ENCODE measurements at regions not wholly inside any gene's neighbourhood (a gene's known extent, or its start where the extent isn't known, plus 50 kb on each side); places are given as distances from the start of the nearest gene placed in this dataset.

GRCh38 chrX:39576041-39576872 is 521.5 kb downstream of the BCOR start:
- Histone ChIP-seq H3K4me3 (no peak overlapping the region), H3K9me3 (ENCODE audit: low read depth) (no peaks in the 10 kb centered on the region), H3K27me3 (no peaks in the 10 kb centered on the region), H3K4me1 (ENCODE audit: low read depth) (peaks cover 4% of the 10 kb centered on the region), H3K27ac (no peak overlapping the region), H3K36me3 (no peaks in the 10 kb centered on the region)
- no peak for TF ChIP-seq CTCF (IDR thresholded peaks at IDR 0.05; ENCODE audit: low read depth, low read length)
- DNase-seq (ENCODE audit: low read depth in 1 of 2, low spot score in 1 of 2) = peak in 1 of 2 donors; percentile 20

GRCh38 chrX:39577206-39577984 is 520.4 kb downstream of the BCOR start:
- TF ChIP-seq CTCF (IDR thresholded peaks at IDR 0.05; ENCODE audit: low read depth, low read length) = no peak
- H3K9me3 ChIP-seq (ENCODE audit: low read depth) = no peaks in the 10 kb centered on the region
- H3K27me3 ChIP-seq = no peaks in the 10 kb centered on the region
- H3K4me1 ChIP-seq (ENCODE audit: low read depth) = peaks cover 4% of the 10 kb centered on the region
- H3K4me3 ChIP-seq = no peak overlapping the region
- no peaks in the 10 kb centered on the region for H3K36me3 ChIP-seq
- no peak overlapping the region for H3K27ac ChIP-seq
- peak in 1 of 2 donors; percentile 17 for DNase-seq (ENCODE audit: low read depth in 1 of 2, low spot score in 1 of 2)

GRCh38 chrX:39577985-39578869 is 519.5 kb downstream of the BCOR start:
- Histone ChIP-seq H3K27ac (no peak overlapping the region), H3K9me3 (ENCODE audit: low read depth) (no peaks in the 10 kb centered on the region), H3K4me1 (ENCODE audit: low read depth) (peaks cover 4% of the 10 kb centered on the region), H3K4me3 (no peak overlapping the region), H3K36me3 (no peaks in the 10 kb centered on the region), H3K27me3 (no peaks in the 10 kb centered on the region)
- TF ChIP-seq CTCF (IDR thresholded peaks at IDR 0.05; ENCODE audit: low read depth, low read length) = no peak
- DNase-seq (ENCODE audit: low read depth in 1 of 2, low spot score in 1 of 2) = peak in 1 of 2 donors; percentile 43

- Histone ChIP-seq H3K27ac (no peak overlapping the region), H3K4me3 (no peak overlapping the region), H3K4me1 (ENCODE audit: low read depth) (peaks cover 4% of the 10 kb centered on the region), H3K9me3 (ENCODE audit: low read depth) (no peaks in the 10 kb centered on the region), H3K27me3 (no peaks in the 10 kb centered on the region), H3K36me3 (no peaks in the 10 kb centered on the region)
- TF ChIP-seq CTCF (IDR thresholded peaks at IDR 0.05; ENCODE audit: low read depth, low read length) = no peak
- no peak for DNase-seq (ENCODE audit: low read depth in 1 of 2, low spot score in 1 of 2)
Observed at GRCh38 chrX:39580043-39580442, 517.7 kb downstream of the BCOR start.

- H3K27ac ChIP-seq = no peak overlapping the region
- no peaks in the 10 kb centered on the region for H3K36me3 ChIP-seq
- H3K27me3 ChIP-seq = no peaks in the 10 kb centered on the region
- no peak overlapping the region for H3K4me3 ChIP-seq
- no peak for TF ChIP-seq CTCF (IDR thresholded peaks at IDR 0.05; ENCODE audit: low read depth, low read length)
- DNase-seq (ENCODE audit: low read depth in 1 of 2, low spot score in 1 of 2) = no peak
- H3K4me1 ChIP-seq (ENCODE audit: low read depth) = no peaks in the 10 kb centered on the region
- H3K9me3 ChIP-seq (ENCODE audit: low read depth) = no peaks in the 10 kb centered on the region
Observed at GRCh38 chrX:39581411-39581810, 516.3 kb downstream of the BCOR start.
